Transverse colon (tissue), 4 donors: ENCODE measurements at regions not wholly inside any gene's neighbourhood (a gene's known extent, or its start where the extent isn't known, plus 50 kb on each side); places are given as distances from the start of the nearest gene placed in this dataset.

Source experiments
- POLR2AphosphoS5 ChIP-seq, 3 donors: sonication (generic); formaldehyde crosslinking; IDR thresholded peaks; one replicate each; pipeline ENCODE4 v1.6.1; 2016; ENCODE audit warnings: antibody characterized with exemption in 3 of 3
- TF ChIP-seq, protein P1 (sequence below), 5 experiments: fragments of 200-600 bp in 3 of 5; fragments of 450-650 bp in 2 of 5; sonication (generic) in 3 of 5; IDR thresholded peaks; 1 replicate in 2 of 5; 2 replicates in 3 of 5; pipeline ENCODE4 v1.5.1; 2016 to 2017; ENCODE audit warnings: antibody characterized with exemption in 5 of 5, inconsistent platforms in 3 of 5, mild to moderate bottlenecking in 2 of 5, moderate library complexity in 1 of 5

- TF ChIP-seq, protein P1, sequence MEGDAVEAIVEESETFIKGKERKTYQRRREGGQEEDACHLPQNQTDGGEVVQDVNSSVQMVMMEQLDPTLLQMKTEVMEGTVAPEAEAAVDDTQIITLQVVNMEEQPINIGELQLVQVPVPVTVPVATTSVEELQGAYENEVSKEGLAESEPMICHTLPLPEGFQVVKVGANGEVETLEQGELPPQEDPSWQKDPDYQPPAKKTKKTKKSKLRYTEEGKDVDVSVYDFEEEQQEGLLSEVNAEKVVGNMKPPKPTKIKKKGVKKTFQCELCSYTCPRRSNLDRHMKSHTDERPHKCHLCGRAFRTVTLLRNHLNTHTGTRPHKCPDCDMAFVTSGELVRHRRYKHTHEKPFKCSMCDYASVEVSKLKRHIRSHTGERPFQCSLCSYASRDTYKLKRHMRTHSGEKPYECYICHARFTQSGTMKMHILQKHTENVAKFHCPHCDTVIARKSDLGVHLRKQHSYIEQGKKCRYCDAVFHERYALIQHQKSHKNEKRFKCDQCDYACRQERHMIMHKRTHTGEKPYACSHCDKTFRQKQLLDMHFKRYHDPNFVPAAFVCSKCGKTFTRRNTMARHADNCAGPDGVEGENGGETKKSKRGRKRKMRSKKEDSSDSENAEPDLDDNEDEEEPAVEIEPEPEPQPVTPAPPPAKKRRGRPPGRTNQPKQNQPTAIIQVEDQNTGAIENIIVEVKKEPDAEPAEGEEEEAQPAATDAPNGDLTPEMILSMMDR (IDR thresholded peaks at IDR 0.05), result no peak
- TF ChIP-seq POLR2AphosphoS5 (IDR thresholded peaks at IDR 0.05), result no peak
Measured at GRCh38 chr16:80085606-80086005, 455.2 kb upstream of the DYNLRB2 start.
